ENCODE measurements at regions not wholly inside any gene's neighbourhood (a gene's known extent, or its start where the extent isn't known, plus 50 kb on each side); places are given as distances from the start of the nearest gene placed in this dataset.
"Not testable (repeated sequence)": the region's sequence is repeated elsewhere in the genome, so short reads cannot be mapped to it uniquely, and the experiment has no call there.

DNA sequence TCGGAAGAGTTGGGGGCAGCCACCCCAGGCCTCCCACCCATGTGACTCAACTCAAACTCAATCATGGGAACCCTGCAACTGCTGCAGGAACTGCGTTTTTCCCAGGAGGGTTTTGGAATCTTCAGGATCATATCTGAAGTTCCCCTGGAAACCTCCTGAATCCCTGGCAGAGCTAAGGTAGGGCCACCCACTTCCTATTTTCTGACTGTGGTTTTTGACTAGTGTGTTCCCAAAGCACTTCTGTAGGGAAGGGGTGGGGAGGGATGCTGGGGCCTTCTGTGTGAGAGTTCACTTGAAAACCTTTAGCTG lies 127.6 kb upstream of the UNC5B start:
- TF ChIP-seq, protein P1, sequence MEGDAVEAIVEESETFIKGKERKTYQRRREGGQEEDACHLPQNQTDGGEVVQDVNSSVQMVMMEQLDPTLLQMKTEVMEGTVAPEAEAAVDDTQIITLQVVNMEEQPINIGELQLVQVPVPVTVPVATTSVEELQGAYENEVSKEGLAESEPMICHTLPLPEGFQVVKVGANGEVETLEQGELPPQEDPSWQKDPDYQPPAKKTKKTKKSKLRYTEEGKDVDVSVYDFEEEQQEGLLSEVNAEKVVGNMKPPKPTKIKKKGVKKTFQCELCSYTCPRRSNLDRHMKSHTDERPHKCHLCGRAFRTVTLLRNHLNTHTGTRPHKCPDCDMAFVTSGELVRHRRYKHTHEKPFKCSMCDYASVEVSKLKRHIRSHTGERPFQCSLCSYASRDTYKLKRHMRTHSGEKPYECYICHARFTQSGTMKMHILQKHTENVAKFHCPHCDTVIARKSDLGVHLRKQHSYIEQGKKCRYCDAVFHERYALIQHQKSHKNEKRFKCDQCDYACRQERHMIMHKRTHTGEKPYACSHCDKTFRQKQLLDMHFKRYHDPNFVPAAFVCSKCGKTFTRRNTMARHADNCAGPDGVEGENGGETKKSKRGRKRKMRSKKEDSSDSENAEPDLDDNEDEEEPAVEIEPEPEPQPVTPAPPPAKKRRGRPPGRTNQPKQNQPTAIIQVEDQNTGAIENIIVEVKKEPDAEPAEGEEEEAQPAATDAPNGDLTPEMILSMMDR (IDR thresholded peaks at IDR 0.05; ENCODE audit: unreplicated experiment): no peak
- no peaks in the 10 kb centered on the region for H3K9me3 Mint-ChIP-seq (ENCODE audit: unreplicated experiment)
- H3K27me3 Mint-ChIP-seq (ENCODE audit: unreplicated experiment): peaks cover 2% of the 10 kb centered on the region
- no peak for DNase-seq (ENCODE audit: low spot score)
- no peak overlapping the region for H3K4me3 Mint-ChIP-seq (ENCODE audit: unreplicated experiment)
- no peaks in the 10 kb centered on the region for H3K36me3 Mint-ChIP-seq (ENCODE audit: low read depth, unreplicated experiment)
- no peak overlapping the region for H3K27ac Mint-ChIP-seq (ENCODE audit: unreplicated experiment)
- H3K4me1 Mint-ChIP-seq (ENCODE audit: unreplicated experiment): no peaks in the 10 kb centered on the region

DNA sequence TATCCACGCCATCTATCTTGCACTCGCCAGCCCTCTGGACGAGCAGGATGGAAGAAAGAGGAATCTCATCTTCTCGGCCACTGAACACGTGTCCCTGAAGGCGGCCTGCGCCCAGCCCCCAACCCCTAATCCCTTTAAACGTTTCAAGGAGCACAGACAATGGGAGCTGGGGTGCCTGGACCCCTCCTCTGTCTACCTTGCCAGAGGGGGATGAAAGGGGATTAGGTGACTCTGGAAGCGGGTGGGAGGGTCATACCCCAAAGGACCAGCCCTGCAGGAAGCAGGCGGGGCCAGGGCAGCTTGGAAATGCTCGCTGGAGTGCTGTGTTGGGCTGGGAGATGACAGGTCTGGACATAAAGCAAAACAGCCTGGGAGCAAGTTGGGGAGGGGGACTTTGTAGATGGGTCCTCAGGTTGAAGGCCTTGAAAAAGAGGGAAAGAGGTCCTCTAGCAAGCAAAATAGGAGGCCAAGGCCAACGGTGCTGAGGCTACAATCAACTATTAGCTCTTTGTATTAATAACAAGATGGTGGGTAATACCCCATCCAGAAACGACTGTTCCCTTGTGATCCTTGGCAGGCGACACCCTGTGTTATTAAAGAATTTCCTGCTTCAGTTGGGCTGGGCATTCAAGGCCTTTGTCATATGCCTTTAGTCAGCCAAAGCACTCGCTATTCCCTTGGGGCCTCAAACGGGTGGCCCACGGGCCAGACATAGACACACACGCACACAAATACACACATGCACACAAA lies 126.5 kb upstream of the UNC5B start:
- Mint-ChIP-seq H3K4me1 (ENCODE audit: unreplicated experiment) (no peaks in the 10 kb centered on the region), H3K27me3 (ENCODE audit: unreplicated experiment) (peaks cover 2% of the 10 kb centered on the region), H3K27ac (ENCODE audit: unreplicated experiment) (no peak overlapping the region), H3K36me3 (ENCODE audit: low read depth, unreplicated experiment) (no peaks in the 10 kb centered on the region), H3K4me3 (ENCODE audit: unreplicated experiment) (no peak overlapping the region), H3K9me3 (ENCODE audit: unreplicated experiment) (no peaks in the 10 kb centered on the region)
- no peak for DNase-seq (ENCODE audit: low spot score)
- TF ChIP-seq, protein P1 (IDR thresholded peaks at IDR 0.05; ENCODE audit: unreplicated experiment): no peak

DNA sequence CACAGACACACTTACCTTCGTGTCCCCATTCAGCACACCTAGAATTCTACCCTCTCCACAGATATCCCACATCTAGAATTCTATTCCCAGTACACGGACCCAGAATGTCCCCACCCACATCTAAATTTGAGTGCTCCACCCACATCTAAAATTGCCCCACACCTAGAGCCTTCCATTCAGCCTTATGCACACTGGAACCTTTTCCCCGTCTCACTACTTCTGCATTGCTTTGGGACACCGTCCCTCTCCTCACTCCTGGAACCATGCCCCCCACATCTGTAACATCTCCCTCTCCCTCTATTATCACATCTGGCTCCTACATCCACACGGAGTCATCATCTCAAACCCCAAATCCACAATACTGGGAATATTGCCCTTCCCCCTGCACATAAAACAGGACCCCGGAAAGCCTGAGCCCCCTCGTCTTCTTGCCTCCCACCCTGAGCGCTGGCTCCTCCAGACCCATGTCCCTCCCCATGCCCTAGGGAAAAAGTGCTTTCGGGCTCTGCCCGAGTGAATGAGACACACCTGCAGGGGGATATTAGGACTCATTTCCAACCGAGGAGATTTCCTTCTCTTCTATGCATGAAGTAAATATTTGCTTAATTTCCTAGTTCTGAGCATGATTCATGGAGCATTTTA lies 125.8 kb upstream of the UNC5B start:
- H3K4me1 Mint-ChIP-seq (ENCODE audit: unreplicated experiment): no peaks in the 10 kb centered on the region
- TF ChIP-seq, protein P1 (IDR thresholded peaks at IDR 0.05; ENCODE audit: unreplicated experiment): no peak
- no peak overlapping the region for H3K4me3 Mint-ChIP-seq (ENCODE audit: unreplicated experiment)
- H3K27ac Mint-ChIP-seq (ENCODE audit: unreplicated experiment): no peak overlapping the region
- no peaks in the 10 kb centered on the region for H3K9me3 Mint-ChIP-seq (ENCODE audit: unreplicated experiment)
- no peak for DNase-seq (ENCODE audit: low spot score)
- no peaks in the 10 kb centered on the region for H3K27me3 Mint-ChIP-seq (ENCODE audit: unreplicated experiment)
- H3K36me3 Mint-ChIP-seq (ENCODE audit: low read depth, unreplicated experiment): no peaks in the 10 kb centered on the region

DNA sequence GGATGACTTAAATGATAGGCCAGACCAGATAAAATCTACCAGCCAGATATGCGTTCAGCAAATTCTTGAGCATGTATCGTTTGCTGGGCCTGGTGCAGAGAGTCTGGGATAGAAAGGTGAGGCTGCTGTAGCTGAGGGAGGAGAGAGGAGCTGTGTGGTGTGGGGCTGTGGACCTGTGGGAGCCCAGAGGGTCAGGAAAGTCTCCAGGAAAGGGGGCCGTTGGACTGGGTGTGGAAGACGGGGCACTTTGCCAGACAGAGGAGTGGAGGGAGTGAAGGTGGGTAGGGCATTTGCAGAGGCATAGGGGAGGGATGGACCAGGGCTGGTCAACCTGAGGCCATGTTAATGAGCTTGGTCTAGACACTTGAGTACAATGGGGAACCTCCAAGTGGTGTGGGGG lies 124.7 kb upstream of the UNC5B start:
- TF ChIP-seq, protein P1 (IDR thresholded peaks at IDR 0.05; ENCODE audit: unreplicated experiment): no peak
- no peaks in the 10 kb centered on the region for H3K27me3 Mint-ChIP-seq (ENCODE audit: unreplicated experiment)
- no peak overlapping the region for H3K27ac Mint-ChIP-seq (ENCODE audit: unreplicated experiment)
- DNase-seq (ENCODE audit: low spot score): peak; percentile 1
- H3K4me3 Mint-ChIP-seq (ENCODE audit: unreplicated experiment): no peak overlapping the region
- H3K36me3 Mint-ChIP-seq (ENCODE audit: low read depth, unreplicated experiment): no peaks in the 10 kb centered on the region
- H3K4me1 Mint-ChIP-seq (ENCODE audit: unreplicated experiment): no peaks in the 10 kb centered on the region
- H3K9me3 Mint-ChIP-seq (ENCODE audit: unreplicated experiment): no peaks in the 10 kb centered on the region

DNA sequence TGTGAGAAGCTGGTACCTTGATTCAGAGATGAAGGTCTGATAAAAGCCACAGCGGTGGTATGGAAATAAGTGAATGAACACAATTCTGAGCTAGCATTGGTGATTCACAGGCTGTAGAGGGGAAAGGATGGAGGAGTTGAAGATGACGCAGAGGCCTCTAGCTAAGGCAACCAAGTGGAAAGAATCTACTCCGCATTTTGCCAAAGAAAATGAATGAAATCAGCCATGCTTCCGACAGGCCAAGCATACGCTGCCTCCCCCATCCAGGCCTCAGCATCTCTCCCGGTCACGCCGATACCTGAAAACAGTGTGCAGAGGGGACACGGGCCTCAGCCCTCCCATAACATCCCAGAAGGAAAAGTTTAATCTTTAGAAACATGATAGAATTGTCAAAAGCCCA lies 124.3 kb upstream of the UNC5B start:
- H3K36me3 Mint-ChIP-seq (ENCODE audit: low read depth, unreplicated experiment): no peaks in the 10 kb centered on the region
- no peak for DNase-seq (ENCODE audit: low spot score)
- no peak overlapping the region for H3K4me3 Mint-ChIP-seq (ENCODE audit: unreplicated experiment)

DNA sequence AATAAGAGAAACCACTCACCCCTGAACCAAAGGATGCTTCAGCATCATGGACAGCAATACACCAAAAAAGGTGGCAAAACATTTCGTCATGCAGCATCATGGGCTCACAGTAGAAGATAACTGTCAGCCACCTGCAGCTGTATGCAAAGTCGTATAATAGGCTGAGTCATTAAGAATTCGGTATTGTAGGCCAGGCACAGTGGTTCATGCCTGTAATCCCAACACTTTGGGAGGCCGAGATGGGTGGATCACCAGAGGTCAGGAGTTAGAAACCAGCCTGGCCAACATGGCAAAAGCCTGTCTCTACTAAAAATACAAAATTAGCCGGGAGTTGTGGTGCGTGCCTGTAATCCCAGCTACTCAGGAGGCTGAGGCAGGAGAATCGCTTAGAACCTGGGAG lies 123.8 kb upstream of the UNC5B start:
- H3K27ac Mint-ChIP-seq (ENCODE audit: unreplicated experiment); H3K4me1 Mint-ChIP-seq (ENCODE audit: unreplicated experiment); DNase-seq (ENCODE audit: low spot score); H3K27me3 Mint-ChIP-seq (ENCODE audit: unreplicated experiment); H3K9me3 Mint-ChIP-seq (ENCODE audit: unreplicated experiment); H3K4me3 Mint-ChIP-seq (ENCODE audit: unreplicated experiment); H3K36me3 Mint-ChIP-seq (ENCODE audit: low read depth, unreplicated experiment): not testable (repeated sequence)

More for the DNA sequence above, 124.3 kb upstream of the UNC5B start:
- TF ChIP-seq, protein P1 (IDR thresholded peaks at IDR 0.05; ENCODE audit: unreplicated experiment): no peak
- Mint-ChIP-seq H3K9me3 (ENCODE audit: unreplicated experiment) (no peaks in the 10 kb centered on the region), H3K4me1 (ENCODE audit: unreplicated experiment) (no peaks in the 10 kb centered on the region), H3K27me3 (ENCODE audit: unreplicated experiment) (no peaks in the 10 kb centered on the region), H3K27ac (ENCODE audit: unreplicated experiment) (no peak overlapping the region)
